Testis (tissue), 2 donors: ENCODE measurements at regions not wholly inside any gene's neighbourhood (a gene's known extent, or its start where the extent isn't known, plus 50 kb on each side); places are given as distances from the start of the nearest gene placed in this dataset.

Experiments
- CTCF ChIP-seq, 3 experiments: fragments of 450-650 bp in 2 of 3; fragments of 200-600 bp in 1 of 3; sonication (generic) in 1 of 3; IDR thresholded peaks; one replicate each; pipeline ENCODE4 v1.5.1; 2016 to 2019; ENCODE audit warnings: antibody characterized with exemption in 3 of 3, mild to moderate bottlenecking in 2 of 3, moderate library complexity in 1 of 3
- POLR2A ChIP-seq: fragments of 450-650 bp; IDR thresholded peaks from one replicate; pipeline ENCODE4 v1.6.1; 2017; ENCODE audit warnings: antibody characterized with exemption, mild to moderate bottlenecking, moderate library complexity

GRCh38 chr22:49497266-49497665, 330.4 kb downstream of the BRD1 start:
- no peak for TF ChIP-seq CTCF (IDR thresholded peaks at IDR 0.05)
- no peak for TF ChIP-seq POLR2A
